NCI-H187 treated with DMSO at 0.1 percent for 48 hours (cell line): ENCODE measurements at regions not wholly inside any gene's neighbourhood (a gene's known extent, or its start where the extent isn't known, plus 50 kb on each side); places are given as distances from the start of the nearest gene placed in this dataset.
"Not testable (repeated sequence)": the region's sequence is repeated elsewhere in the genome, so short reads cannot be mapped to it uniquely, and the experiment has no call there.

Experiments used
- DNase-seq: peaks from one replicate; lab custom pipeline; 2025; lab: John Stamatoyannopoulos, UW

DNA sequence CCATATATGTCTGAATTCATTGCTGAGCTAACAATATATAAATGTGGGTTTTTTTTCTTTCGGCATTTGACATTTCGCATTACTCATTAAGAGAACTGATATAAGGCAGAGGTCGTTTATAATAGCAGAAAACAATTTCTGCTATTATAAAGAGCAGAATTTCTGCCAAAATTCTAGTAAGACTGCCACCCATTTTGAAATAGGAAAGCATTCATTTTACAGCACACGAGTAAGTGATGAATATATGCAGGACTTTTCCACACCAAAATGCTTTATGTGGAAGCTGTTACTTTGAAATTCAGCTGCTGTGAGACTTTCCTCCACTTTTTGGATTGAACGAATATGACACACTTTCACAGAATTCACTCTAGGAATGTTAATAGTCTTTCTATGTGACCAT is 610.9 kb upstream of the MAN1A1 start:
- DNase-seq = no peak

DNA sequence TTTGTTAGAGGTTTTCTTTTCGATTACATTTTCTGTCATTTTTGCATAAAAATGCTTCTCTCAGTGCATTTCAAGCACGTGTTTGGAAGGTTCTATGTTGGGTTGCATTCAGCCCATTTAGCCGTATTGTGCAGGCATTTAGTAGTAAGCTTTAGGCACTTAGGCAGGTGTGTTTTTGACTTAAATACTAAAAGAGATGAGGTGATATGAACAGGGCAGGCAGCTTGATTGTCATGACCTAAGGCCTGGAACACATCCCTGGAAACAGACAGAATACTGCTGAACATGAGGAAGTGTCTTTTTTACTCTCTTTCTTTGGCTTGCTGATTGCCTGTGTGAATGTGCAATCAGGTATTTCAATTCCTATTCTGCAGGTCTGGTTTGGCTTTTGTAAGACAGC is 610.5 kb upstream of the MAN1A1 start:
- DNase-seq = no peak

DNA sequence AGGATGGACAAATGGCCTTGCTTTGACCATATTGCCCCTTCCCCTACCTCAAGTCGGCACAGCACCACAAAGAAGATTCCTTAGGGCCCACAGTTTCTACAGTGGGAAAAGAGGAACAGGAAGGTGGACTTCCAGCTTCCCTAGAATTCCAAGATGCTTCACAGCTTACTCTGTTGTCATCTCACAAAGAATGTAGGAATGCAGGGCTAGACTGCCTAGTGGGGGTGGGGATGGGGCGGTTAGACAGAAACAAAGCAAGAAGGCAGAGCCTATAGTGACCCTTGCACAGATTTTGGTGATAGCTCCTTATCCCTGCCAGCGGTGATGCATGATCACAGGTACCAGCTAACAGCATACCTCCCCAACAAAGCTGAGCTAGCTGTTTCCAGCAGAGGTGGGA is 607.6 kb upstream of the MAN1A1 start:
- DNase-seq = no peak

DNA sequence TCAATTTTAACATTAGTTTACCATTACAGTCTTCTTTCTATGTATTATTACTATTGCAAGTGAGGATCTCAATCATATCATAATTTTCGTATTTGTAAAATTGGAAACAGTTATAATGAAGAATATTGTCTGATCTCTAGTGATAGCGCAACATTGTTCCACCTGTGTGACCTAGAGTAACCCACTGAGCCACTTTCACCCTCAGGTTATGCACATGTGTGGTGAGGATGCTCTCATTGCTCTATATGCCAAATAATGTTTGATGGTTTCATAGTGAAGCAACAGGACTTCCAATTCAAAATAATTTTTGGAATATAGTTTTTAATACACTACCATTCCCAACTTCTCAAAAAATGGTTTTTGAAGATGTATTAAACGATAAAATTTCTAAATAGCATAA is 603.1 kb upstream of the MAN1A1 start:
- DNase-seq = no peak

DNA sequence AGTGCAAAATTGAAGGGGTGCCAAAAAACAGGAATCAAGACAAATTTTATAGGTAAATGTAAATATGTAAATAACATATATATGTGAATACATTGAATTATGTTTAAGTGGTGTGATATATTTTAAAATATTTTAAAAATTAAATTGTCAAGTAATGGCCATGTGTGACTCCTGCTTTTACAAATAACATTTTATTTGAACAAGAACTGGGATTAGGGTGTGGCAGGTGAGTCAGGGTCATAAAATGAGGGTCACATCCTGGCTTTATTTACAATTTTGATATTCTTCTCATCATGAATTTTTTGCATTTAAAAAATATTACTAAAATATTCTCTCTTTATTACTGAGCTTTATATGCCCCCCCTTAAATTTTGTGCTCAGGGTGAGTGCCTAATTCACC is 601.1 kb upstream of the MAN1A1 start:
- DNase-seq = no peak

DNA sequence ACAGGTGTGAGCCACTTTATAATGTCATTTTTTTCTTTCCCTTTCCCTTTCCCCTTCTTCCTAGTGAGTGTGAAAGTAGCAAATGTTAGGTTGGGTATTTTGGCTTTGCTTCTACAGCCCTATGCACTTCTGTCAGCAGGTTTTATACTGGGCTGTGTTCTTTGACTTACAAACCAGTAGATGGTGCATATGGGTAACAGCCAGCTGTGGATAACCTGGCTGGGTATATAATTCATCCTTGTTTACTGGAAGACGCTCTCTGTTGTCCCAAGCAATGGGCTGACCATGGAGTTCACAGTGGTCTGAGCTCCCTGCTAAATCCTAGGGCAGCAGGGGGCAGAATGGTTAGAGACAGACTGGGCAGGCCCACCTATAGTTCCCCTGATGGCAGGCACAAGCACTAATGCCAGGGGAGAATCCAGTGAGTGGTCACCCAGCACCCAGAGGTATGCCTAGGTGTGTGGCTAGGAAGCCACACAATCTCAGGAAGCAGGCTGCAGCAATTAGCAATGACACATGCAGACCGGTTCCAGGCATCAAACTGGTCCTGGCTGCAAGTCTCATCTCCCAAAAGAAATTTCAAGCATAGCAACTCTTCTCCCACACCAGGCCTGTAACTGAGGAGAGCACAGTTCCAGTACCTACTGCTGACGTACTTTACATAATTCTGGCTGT is 592.7 kb upstream of the MAN1A1 start:
- DNase-seq = no peak

DNA sequence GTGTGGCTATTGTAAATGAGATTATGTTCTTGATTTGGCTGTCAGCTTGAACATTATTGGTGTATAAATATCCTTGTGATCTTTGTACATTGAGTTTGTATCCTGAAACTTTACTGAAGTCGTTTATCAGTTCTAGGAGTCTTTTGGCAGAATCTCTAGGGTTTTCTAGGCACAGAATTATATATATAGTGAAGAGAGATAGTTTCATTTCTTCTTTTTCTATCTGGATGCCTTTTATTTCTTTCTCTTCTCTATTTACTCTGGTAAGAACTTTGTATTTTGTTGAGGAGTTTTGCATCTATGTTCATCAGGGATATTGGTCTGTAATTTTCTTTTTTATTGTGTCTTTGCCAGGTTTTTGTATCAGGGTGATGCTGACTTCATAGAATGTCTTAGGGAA is 589.2 kb upstream of the MAN1A1 start:
- no peak for DNase-seq

DNA sequence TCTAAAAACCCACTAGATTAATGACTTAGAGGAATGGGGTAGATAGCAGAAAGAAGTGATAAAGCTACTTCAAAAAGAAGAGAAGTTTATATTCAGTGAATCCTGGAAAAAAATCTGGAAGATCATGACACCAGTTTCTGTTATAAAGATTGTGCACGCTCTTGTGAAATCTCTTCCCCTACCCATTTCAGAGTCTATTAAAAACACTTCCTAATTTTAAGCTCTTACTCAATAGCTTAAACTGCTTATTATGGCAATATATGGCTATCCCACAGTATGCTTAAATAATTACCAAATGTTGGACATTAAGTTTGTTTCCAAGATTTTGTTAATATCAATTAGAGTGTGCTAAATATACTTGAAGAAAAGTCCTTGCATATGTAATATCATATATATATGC is 585.3 kb upstream of the MAN1A1 start:
- DNase-seq = no peak

DNA sequence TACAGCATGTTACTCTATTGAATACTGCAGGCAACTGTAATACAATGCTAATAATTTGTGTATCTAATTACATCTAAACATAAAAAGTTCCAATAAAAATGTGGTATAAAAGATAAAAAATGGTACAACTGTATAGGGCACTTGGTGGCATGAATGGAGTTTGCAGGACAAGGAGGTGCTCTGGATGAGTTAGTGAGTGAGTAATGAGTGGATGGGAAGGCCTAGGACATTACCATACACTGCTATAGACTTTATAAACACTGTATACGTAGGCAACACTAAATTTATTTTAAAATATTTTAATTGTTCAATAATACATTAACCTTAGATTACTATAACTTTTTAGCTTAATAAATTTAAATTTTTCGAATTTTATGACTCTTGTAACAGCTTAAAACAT is 579.6 kb upstream of the MAN1A1 start:
- DNase-seq = no peak

DNA sequence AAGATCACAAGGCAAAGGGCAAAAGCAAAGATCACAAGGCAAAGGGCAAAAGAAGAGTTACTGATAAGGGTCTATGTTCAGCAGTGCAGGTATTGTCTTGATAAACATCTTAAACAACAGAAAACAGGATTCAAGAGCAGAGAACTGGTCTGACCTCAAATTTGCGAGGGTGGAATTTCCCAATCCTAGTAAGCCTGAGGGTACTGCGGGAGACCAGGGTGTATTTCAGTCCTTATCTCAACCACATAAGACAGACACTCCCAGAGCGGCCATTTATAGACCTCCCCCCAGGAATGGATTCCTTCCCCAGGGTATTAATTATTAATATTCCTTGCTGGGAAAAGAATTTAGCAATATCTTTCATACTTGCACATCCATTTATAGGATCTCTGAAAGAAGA is 575.3 kb upstream of the MAN1A1 start:
- DNase-seq = not testable (repeated sequence)

DNA sequence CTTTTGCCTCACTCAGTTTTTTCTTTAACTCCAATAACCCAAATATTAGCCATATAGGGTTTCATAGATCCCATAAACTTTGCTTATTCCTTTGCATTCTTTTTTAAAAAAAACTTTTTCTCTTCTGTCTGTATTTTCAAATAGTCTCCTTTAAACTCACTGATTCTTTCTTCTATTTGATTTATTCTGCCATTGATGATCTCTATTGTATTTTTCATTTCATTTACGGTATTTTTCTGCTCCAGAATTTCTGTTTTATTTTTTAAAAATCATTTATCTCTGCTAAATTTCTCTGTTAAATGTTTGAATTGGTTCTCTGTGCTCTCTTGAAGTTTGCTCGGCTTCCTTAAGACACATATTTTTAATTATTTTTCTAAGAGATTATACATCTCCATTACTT is 573.3 kb upstream of the MAN1A1 start:
- no peak for DNase-seq

DNA sequence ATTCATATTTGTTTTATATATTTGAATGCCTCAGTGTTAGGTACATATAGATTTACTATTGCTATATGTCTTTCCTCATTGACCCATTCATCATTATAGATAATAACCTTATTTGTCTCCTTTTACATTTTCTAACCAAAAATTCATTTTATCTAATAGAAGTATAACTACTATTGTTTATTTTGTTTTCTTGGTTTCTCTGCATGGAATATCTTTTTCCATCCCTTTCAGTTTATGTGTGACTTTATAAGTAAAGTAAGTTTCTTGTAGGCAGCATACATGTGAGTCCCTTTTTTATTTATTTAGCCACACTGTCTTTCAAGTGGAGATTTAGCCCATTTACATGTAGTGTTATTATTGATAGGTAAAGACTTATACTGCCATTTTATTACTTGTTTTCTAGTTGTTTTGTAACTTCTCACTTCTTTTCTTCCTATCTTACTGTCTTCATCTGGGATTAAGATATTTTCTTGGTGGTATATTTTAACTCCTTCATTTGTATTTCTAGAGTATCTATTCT is 572.0 kb upstream of the MAN1A1 start:
- DNase-seq = no peak

DNA sequence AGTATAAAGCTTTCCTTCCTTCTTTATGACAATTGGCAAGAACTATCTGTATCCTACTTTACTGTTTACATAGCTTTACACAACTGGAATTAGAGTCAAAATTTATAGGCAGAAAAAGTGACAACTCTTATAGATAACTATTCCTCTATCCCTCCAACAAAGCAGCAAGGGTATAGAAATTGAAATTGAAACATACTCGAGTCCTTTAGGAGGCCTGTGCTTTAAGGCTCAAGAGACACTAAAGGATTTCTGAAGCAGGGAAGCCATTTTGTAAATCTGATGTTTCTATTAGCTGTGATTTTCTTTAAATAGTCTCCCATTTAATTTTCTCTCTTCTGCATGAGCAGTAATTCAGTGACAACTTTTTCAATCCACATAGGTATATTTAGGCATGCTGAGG is 567.6 kb upstream of the MAN1A1 start:
- no peak for DNase-seq

DNA sequence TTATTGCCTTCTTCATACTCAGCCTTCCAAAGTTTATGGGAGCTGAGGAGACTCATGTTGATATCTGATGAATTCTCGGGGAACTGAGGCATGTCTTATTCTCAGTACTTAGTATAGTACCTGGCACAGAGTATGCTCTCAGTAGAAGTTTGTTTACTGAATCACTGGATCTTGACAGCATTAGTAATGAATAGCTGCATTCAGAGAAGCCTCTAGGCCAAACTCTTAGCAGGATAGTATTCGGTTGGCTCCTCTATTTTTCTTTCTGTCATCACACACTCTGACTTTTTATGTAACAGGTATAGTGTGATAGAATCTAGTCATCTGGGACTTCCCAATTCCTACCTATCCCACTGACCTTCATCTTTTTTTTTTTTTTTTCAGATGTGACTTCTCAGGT is 566.4 kb upstream of the MAN1A1 start:
- no peak for DNase-seq

DNA sequence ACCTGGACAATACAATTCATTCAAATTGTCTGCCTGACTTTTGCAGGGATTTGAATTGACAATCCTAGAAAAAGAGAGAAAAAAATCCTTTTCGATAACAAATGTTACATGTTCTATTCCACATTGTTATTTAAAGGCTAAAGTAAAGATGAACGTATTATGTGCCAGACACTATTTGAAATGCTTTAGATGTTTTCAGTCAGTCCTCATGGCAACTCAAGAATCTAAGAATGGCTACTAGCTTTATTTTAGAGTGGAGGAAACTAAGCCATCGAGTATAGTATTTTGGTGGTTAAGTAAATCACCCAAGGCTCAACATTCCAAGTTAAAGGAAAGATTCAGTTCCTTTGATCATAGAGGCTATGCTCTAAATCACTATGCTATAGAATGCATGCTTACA is 558.6 kb upstream of the MAN1A1 start:
- no peak for DNase-seq

DNA sequence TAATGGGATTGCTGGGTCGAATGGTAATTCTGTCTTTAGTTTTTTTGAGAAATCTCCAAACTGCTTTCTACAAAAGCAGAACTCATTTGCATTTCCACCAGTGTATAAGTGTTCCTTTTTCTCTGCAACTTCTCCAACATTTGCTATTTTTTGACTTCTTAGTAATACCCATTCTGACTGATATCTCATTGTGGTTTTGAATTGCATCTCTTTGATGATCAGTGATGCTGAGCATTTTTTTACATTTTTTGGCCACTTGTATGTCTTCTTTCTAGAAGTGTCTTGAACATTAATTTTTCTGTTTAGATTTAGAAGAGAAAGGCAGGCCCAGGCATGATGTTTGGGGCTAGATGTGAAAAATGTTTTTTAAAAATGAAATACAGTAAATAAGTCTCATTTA is 553.1 kb upstream of the MAN1A1 start:
- no peak for DNase-seq

DNA sequence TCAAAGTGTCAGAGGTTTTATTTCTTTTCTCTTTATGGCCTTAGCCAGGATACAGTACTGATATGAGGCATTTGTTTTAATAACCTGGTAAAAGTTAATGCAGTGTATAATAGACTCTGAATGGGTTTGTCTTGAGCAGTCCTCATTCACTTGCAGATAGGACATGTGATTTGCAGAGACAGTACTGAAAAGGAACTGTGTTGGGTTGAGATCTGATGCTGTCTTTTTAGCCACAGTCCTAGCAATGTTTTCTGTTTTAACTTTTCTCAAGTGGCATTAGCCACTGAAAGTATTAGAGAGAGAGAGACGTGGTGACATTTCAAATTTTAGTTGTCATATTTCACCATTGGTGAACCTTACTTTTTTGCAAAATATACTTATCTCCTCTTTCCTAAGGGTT is 547.2 kb upstream of the MAN1A1 start:
- no peak for DNase-seq

DNA sequence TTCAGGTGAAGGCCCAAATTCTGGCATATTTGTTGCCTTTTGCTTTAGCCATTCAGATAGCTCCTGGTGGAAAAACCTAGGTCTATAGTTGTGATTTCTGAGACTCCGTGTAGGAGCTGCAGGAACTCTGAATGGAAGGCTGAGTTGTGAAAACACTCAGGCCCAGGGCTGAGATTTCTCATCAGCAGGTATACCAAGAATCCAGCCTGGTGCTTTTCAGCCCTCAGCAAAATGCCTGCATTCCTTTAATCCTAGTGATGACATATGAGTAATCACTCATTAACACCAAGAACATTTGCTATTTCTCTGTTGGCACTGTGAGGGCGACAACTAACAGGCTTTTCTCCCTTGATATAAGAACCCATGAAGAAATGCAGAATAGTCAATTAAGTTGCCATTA is 546.1 kb upstream of the MAN1A1 start:
- DNase-seq = no peak

DNA sequence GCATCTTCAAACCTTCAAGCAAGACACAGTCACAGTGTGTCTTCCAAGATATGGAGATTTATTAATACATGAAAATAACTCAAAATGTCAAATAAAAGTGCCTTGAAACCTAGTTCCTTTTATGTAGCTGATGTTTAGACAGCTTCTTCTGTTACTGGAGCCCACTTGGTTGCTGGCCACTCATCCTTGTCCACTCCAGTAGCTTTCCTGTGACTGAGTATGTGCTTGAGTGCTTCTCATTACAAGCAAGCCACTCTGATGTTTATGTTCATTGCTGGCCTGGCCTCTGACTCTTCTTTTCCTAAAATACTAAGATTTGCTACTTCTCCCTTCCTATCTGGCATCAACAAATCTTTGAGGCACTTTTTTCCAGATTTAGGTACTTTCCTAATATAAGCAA is 545.2 kb upstream of the MAN1A1 start:
- DNase-seq = no peak

DNA sequence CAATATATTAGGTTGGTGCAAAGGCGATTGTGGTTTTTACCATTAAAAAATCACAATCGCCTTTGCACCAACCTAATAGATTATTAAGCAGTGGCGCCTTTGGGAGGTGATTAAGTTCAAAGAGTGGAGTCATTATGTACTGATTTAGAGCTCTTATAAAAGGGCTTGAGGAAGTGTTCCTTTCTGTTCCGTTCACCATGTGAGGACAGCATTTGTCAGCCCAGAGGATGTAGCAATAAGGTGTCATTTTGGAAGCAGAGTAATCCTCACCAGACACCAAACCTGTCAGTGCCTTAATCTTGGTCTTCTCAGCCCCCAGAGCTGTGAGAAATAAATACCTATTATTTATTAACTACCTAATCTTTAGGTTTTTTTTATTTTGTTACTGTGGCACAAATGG is 542.1 kb upstream of the MAN1A1 start:
- DNase-seq = no peak

DNA sequence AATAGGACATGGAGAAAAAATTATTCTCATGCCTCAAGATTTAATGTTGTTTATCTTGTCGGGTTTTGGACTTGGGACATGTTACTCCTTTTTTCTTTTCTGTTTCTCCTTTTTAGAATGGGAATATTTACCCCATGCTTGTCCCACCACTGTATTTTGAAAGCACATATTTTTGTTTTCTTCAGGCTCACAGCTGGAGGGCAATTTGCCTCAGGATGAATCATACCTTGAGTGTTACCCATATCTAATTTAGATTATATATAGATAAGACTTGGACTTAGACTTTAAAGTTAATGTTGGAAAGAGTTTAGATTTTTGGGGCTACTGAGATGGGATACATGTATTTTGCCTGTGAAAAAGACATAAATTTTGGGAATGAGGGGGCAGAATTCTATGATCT is 541.6 kb upstream of the MAN1A1 start:
- DNase-seq = no peak

DNA sequence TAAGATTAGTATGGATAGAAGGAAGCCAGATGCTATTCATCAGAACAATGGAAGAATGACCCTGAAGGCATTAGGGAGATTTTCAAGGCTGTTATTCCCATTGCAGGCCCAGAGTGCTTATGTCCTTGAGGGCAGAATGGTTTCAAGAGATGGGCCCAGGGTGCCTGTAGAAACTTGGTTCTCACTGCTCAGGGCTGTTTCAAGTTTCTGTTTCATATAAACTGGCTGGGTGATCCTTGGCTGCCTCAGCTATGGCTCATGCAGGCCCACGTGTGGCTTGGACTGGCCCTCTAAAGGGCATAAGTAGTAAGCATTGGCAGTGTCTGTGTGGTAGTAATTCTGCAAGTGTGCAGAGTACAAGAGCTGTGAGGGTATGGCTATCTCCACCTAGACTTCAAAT is 540.9 kb upstream of the MAN1A1 start:
- DNase-seq = no peak

DNA sequence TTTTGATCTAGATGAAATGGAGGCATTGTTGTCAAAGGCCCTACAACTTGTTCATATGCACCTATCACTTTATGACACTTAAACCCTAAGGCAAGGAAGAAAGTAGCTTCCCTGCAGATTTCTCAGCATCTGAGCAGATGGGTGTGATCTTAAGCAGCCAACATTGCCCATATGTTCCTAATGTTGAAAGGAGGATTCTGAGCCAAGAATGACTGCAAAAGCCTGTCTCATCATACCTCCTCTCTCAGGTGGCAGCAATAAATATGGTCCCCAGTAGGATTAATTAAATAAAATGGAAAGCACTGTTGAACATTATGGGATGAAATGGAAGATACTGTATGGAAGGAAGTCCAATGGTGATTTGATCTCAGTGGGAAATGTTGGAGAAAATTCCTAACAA is 538.1 kb upstream of the MAN1A1 start:
- DNase-seq = no peak

DNA sequence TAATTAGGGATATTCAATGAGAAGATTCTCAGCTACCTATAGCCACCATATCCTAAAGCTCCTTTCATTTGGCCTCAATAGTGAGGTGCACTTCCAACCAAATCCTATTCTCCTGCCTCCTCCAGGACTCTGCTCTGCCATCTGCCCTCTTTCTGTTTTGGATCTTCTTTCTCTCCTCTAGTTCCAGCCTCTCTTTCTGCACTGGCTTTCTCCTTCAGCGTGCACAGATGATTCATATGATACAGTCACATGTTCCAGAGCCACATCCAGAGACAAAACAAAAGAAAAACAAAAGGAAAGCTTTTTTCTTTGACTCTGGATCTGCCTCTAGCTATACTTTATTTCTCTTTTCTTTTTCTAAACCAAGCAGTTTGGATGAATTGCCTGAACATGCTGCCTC is 531.9 kb upstream of the MAN1A1 start:
- DNase-seq = no peak

DNA sequence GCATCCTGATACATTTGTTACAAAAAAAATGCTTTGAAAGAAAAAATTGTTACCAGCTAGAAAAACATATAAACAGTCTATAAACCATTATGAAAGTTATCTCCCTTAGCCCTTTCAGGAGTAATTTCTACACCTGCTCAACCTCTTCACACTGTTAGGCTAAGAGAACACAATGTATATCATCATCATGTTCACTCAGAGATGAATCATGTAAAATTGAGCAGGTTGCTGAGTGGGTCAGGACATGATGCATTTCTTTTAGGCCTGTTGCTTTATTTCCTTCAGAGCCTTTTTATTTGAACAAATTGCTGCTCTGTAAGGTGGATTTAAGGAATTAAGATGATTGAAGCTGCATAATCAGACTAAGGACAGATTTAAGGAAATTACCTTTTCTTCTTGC is 531.3 kb upstream of the MAN1A1 start:
- no peak for DNase-seq
